KBM-7 (cell line): ENCODE measurements at regions not wholly inside any gene's neighbourhood (a gene's known extent, or its start where the extent isn't known, plus 50 kb on each side); places are given as distances from the start of the nearest gene placed in this dataset.

Experiments used
- DNase-seq: peaks from one replicate; pipeline ENCODE4 v3.0.0-alpha.2; 2015
- in situ Hi-C: fragments of 300-500 bp; cut with MboI; formaldehyde crosslinking; loops from 2 replicates; pipeline ENCODE4 v1.14.3; 2020; ENCODE audit warnings: low sequenced_read_pairs, low pct_unique_long_range_greater_than_20kb, mixed read lengths

DNA sequence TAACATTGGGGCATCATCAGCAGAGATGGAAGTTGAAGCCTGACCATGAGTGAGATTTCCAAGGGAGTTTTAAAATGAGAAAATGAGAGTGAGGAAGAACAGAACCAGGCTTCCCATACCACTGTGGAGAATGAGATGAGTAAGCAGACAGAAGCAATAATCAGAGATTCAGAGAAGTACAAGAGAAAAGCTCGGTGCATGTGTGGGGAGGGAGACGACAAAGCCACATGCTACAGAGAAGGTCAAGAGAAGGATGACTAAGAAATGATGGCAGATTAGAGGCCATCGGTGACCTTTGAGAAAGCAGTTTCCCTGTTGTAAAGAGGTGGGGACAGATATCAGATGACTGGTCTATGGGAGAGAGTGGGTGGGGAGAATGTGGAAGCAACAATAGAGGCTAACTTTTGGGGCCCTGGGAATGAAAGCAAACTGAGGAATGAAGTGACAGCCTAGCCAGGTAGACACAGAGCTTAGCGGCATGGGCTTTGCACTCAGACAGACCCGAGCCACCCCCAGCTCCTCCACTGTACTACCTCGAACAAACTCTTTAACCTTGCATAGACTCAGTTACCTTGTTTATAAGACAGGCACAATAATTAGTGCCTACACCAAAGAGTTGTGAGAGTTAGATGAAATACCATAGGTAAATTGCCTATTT, 207.7 kb downstream of the PIK3R1 start:
- DNase-seq, result no peak
- in situ Hi-C loops, result no loop called here

- peak; percentile 57 for DNase-seq
- in situ Hi-C loops, result no loop called here
Measured at GRCh38 chr5:68424799-68425537, 209.4 kb downstream of the PIK3R1 start.

DNA sequence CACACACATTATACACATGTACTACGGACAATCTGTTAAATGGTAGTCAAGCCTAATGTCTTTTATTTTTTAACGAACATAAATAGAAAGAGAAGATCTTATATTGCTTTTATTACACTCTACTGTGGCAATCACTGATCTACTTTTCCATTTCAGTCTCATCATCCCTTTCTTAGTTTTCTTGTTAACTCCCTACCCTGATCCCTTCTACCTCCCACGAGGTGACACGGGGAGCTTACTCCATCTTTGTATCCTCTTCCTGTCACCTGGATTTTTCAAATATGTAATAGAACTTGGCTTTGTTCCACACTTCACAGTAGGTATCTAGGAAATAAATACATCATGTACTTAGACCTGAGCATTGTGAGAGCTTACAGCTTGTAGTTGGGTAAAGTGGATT, 211.0 kb downstream of the PIK3R1 start:
- DNase-seq, result no peak
- in situ Hi-C loops, result no loop called here

GRCh38 chr5:68428231-68428811, 212.8 kb downstream of the PIK3R1 start:
- in situ Hi-C loops, result no loop called here
- no peak for DNase-seq

- no peak for DNase-seq
- in situ Hi-C loops, result no loop called here
Measured at GRCh38 chr5:68429510-68429909, 214.0 kb downstream of the PIK3R1 start.

DNA sequence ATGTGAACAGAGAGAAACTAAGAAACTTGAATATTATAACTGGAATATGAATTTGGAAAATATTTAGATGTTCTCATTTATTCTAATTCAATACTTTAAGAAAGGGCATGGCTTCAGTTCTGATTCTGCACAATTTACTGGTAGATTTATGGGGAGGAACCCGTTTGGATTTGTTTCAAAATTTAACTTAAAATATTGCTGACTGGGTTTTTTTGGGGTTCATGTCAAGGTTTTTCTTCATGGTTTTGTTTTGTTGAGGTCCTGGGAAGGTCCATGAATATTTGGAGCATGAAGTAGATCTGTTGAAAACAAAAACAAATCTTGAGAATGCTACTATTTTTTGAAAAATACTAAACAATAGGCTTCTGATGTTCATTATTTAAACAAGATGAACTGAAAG, 214.7 kb downstream of the PIK3R1 start:
- no peak for DNase-seq

DNA sequence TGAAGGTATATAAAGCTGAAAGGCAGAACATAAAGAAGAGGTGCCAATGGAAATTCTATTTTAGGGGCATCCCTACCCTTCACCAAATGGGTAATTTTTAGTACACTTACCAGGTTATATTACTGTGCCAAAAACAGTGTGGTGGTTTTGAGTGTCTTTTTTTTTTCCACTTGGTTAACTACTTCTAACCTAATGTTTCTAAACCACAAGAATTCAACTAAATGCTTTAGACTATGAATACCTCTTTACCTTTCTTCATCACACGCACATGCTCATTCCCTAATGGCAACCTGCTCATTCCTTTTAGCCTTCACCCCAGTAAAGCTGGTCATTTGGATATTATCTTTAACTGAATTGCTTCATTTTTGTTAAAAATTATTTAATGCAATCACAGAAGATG, 215.6 kb downstream of the PIK3R1 start:
- in situ Hi-C loops, result no loop called here
- no peak for DNase-seq

More for the DNA sequence above, 214.7 kb downstream of the PIK3R1 start:
- in situ Hi-C loops, result no loop called here

GRCh38 chr5:68431601-68432337, 216.2 kb downstream of the PIK3R1 start:
- in situ Hi-C loops, result no loop called here
- DNase-seq, result no peak

DNA sequence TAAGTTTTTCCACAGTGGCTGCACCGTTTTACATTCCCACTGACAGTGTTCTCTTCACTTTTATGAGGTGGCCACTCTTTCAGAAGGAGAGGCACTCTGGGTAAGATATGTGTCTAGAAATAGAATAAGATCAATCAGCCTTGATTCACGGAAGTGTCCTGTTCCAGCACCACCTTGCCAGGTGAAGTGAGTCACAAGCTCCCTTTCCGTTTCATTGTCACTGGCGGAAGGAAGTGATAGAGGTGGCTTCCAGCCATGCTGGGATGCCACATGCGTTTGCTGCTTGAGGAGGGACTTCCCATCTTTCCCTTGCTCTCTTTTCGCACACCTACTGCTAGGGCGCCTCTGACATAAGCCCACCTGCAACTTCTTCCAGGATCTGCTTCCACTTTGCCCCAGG, 217.1 kb downstream of the PIK3R1 start:
- in situ Hi-C loops, result no loop called here
- DNase-seq, result no peak

DNA sequence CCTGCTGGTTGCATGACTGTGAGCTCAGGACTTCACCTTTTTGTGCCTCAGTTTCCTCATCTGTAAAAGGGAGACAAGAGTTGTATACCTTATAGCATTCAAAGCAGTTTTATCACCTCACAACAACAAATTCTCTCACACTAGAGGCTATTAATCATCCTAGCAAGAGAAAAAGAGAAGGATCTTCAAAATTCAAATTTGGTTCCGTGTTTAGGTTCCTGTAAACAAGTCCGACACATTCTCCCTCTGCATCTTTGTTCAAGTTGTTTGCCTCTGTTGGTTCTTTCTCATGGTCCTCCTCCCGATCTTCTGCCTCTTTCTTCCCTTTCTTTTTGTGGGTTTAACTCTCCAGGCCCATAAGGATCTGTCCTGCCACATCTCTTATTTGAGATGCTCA, 218.0 kb downstream of the PIK3R1 start:
- DNase-seq, result no peak
- in situ Hi-C loops, result no loop called here

DNA sequence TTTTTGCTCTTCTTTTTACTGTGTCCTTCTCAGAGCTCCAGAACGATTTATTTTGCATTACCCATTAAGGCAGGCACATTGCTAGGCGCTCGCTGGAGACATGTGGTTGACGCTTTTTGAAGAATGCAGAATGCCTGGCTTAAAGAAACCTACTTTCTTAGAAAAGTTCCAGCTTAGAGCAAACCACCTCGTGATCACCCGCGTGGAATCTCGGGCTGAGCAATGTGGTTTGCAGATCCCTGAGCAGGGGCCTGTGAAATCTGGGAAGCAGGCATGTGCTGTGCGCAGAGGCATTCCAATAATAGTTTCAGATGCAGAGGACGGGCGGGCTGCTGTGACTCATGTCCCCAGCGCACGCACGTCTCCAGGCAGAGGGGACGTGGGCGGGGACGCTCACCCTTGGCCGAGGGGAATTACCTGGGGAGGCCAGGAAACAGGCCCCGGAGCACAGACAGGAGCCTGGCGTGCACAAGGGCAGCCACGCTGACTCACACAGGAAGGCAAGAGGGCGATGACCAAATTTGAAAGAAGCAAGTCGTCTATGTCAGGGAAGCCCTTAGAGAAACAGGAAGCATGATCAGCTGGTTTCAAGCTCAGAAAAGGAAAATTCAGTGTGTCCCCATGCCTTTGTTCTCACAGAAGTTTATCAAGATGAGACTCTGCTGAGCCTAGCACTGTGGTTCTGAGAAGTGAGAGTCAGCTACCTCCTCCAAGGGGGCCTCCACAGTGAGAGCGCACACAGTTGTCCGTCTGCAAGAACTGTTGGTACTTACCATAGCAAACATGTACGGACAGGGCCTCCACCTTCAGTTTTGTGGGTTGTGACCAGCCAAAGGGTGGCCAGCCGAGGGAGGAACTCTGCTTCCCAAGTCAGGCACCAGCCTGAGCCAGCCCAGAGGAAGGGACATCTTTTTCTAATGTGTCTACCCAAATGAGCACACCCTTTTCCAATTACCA, 218.6 kb downstream of the PIK3R1 start:
- DNase-seq, result peak; percentile 90
- in situ Hi-C loops, result no loop called here

DNA sequence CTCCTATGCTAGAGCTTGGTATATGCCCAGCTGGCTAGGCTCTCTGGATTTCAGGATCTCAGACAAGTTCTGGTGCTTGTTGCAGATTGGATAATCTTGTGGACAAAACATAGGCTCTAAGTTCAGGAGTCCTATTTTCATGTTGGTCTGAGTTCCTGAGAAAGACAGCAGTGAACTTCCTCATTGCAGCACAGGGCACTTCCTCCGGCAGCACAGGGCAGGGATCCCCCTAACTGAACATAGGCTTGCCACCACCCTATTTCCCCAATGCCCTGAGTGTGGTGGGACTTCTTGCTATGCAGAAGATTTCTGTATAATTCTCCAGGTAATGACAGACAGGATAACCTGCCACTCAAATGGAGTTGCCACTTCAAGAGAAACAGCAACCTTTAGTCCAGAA, 220.1 kb downstream of the PIK3R1 start:
- peak; percentile 55 for DNase-seq
- in situ Hi-C loops, result no loop called here

DNA sequence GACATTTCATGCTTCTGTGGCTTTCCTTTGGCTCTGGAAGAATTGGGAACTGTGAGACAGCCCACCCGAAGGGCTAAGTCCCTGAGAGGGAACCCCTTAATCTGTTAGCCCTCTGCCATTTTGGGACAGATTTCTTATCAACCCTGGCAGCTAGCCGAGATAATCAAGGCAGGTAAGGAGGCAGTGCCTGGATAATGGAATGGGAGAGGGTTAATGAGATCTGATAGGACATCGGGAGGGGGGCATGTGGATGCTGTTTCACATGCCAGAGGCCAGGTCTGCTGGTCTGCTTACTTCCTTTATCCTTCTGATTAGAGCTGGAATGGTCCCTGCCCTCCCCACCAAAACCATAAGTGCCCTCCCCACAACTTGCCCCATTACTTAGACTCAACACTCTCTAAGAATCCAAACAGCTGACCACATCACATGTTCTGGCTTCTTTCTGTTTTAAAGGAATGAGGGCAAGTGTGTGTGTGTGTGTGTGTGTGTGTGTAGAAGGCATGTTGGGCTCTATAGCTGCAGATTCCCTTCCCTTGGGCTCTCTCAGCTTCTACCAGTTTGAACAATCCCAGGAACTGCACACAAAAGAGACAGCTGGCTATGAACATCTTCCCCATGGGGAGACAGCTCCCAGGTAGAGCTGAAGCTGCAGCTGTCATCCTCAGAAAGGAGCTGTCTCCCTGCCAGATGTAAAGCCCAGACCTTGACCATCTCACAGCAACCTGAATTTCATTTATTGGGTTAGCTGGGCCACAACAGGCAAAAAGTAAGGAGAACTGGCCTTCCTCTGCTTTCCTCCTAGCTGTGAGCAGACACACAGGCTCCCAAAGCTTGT, 221.3 kb downstream of the PIK3R1 start:
- in situ Hi-C loops, result no loop called here
- no peak for DNase-seq

- DNase-seq, result no peak
- in situ Hi-C loops, result no loop called here
Measured at GRCh38 chr5:68438876-68439275, 223.3 kb downstream of the PIK3R1 start.

DNA sequence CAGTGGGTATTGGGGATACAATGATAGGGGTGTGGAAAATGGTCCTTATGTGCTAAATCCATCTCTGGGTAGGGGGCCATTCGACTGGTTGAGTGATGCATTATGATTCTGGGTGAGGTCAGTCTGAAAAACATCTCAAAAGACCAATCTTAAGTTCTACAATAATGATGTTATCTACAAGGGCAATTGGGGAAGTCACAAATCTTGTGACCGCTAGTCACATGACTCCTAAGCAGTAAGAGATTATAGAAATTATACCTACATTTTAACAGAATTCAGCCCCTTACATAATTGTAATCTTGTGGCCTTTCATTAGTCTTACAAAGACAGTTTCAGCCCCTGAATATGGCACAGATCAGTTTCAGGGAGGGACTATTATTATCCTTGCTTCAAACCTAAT, 224.7 kb downstream of the PIK3R1 start:
- DNase-seq, result no peak
- in situ Hi-C loops, result no loop called here

DNA sequence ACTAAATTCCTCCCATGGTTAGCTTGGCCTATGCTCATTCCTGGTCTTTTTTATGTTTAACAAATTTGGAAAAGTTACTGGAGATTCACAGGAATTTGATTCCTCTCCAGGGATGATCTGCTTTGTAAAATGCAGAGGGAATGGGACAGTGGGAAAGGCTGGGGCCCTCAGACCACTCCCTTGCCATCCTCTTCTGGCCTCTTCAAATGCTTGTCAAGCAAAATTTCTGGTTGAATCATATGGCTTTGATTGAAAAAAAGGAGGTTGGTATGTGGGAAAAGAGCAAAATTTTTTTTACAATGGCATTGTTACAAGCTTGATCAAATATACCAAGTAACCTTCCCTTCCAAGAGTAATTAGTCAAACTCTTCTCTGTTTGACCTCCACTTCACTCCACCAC, 225.1 kb downstream of the PIK3R1 start:
- no peak for DNase-seq
- in situ Hi-C loops, result no loop called here

GRCh38 chr5:68441309-68442073, 225.9 kb downstream of the PIK3R1 start:
- in situ Hi-C loops, result no loop called here
- no peak for DNase-seq
